Gastrocnemius medialis (tissue), 4 donors: ENCODE measurements at regions not wholly inside any gene's neighbourhood (a gene's known extent, or its start where the extent isn't known, plus 50 kb on each side); places are given as distances from the start of the nearest gene placed in this dataset.

Source experiments
- ATAC-seq, 2 donors: fragments of 150-250 bp; one replicate each; pipeline ENCODE4 v1.9.1; 2016
- DNase-seq, 2 donors: peaks; one replicate each; pipeline ENCODE4 v3.0.0-alpha.2; 2019
- H3K27ac ChIP-seq, 4 donors: fragments of 200-600 bp; sonication (generic); 1 replicate in 1 of 4; 2 replicates in 3 of 4; pipeline ENCODE4 v1.5.1; 2016 to 2018; ENCODE audit warnings: mild to moderate bottlenecking in 2 of 4, moderate library complexity in 1 of 4
- H3K27me3 ChIP-seq, 3 donors: fragments of 200-600 bp; sonication (generic) in 2 of 3; 1 replicate in 1 of 3; 2 replicates in 2 of 3; pipeline versions ENCODE4 v1.5.1 to v1.6.0; 2016 to 2019; ENCODE audit warnings: mild to moderate bottlenecking in 1 of 3, moderate library complexity in 1 of 3
- H3K36me3 ChIP-seq, 2 donors: fragments of 200-600 bp; sonication (generic) in 1 of 2; one replicate each; pipeline ENCODE4 v1.5.1; 2017 to 2018
- H3K4me1 ChIP-seq, 2 donors: fragments of 200-600 bp; sonication (generic) in 1 of 2; one replicate each; pipeline ENCODE4 v1.5.1; 2016 to 2017; ENCODE audit warnings: mild to moderate bottlenecking in 2 of 2
- H3K4me3 ChIP-seq, 4 donors: fragments of 200-600 bp; sonication (generic) in 3 of 4; 1 replicate in 1 of 4; 2 replicates in 3 of 4; pipeline ENCODE4 v1.5.1; 2016 to 2019; ENCODE audit warnings: mild to moderate bottlenecking in 2 of 4
- H3K9me3 ChIP-seq, 3 donors: fragments of 200-600 bp; sonication (generic) in 2 of 3; 1 replicate in 1 of 3; 2 replicates in 2 of 3; pipeline ENCODE4 v1.5.1; 2016 to 2019
- CTCF ChIP-seq, 5 experiments: fragments of 450-650 bp in 3 of 5; fragments of 200-600 bp in 2 of 5; sonication (generic) in 2 of 5; IDR thresholded peaks in 4 of 5; conservative IDR thresholded peaks in 1 of 5; 1 replicate in 4 of 5; 2 replicates in 1 of 5; pipeline ENCODE4 v1.5.1; 2016 to 2019; ENCODE audit warnings: antibody characterized with exemption in 5 of 5, mild to moderate bottlenecking in 3 of 5, moderate library complexity in 3 of 5
- POLR2A ChIP-seq, 2 donors: fragments of 450-650 bp; IDR thresholded peaks; one replicate each; pipeline ENCODE4 v1.6.1; 2017; ENCODE audit warnings: antibody characterized with exemption in 2 of 2, mild to moderate bottlenecking in 2 of 2, moderate library complexity in 2 of 2
- in situ Hi-C, 4 donors: fragments of 200-750 bp; cut with MboI; loops; one replicate each; pipeline versions ENCODE4 v1.15.0 to v1.8.0; 2017; ENCODE audit warnings: low sequenced_read_pairs in 4 of 4
- intact Hi-C: fragments of 100-400 bp; cut with DNase I; formaldehyde crosslinking; loops from one replicate; pipeline ENCODE4 v1.15.1; 2023; ENCODE audit warnings: low total_unique reads

GRCh38 chrX:79300856-79301255 is 66.3 kb downstream of the ITM2A start:
- Histone ChIP-seq H3K4me3 (no peak overlapping the region), H3K36me3 (no peaks in the 10 kb centered on the region), H3K27ac (no peak overlapping the region), H3K9me3 (no peaks in the 10 kb centered on the region), H3K27me3 (no peaks in the 10 kb centered on the region), H3K4me1 (no peaks in the 10 kb centered on the region)
- intact Hi-C loops (no loop called here), in situ Hi-C loops (no loop called here)
- ATAC-seq = no peak
- no peak for DNase-seq
- no peak for TF ChIP-seq POLR2A (IDR thresholded peaks at IDR 0.05)
- no peak for TF ChIP-seq CTCF (IDR thresholded peaks at IDR 0.05 in 4 of 5, conservative IDR thresholded peaks at IDR 0.05 in 1 of 5)

DNA sequence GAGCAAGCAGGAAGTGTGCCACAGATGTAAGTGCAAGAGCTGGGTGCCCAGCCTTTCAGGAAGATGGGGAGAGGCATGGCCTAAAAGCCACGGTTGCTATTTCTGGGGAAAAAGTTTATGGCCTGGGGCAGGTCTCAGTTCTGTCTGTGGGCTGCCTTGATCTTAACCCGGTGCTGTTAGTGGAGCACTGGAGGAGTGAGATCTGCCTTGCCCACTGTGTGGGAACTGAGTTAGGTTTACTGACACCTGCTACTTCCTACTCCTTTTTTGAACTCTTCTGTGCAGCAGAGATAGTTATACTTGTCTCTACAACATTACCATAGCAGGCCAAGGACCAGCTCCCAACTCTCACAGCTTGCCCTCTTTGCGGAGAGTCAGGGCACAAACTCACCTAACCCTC is 76.5 kb downstream of the ITM2A start:
- peaks cover 0 to 4% (median 0%) of the 10 kb centered on the region in 3 donors for H3K27me3 ChIP-seq
- H3K9me3 ChIP-seq = no peaks in the 10 kb centered on the region
- H3K4me1 ChIP-seq = no peaks in the 10 kb centered on the region
- intact Hi-C loops = no loop called here
- TF ChIP-seq POLR2A (IDR thresholded peaks at IDR 0.05) = no peak
- TF ChIP-seq CTCF (IDR thresholded peaks at IDR 0.05 in 4 of 5, conservative IDR thresholded peaks at IDR 0.05 in 1 of 5) = no peak
- ATAC-seq = no peak
- no peak for DNase-seq
- no peaks in the 10 kb centered on the region for H3K36me3 ChIP-seq
- no peak overlapping the region for H3K4me3 ChIP-seq
- in situ Hi-C loops = no loop called here
- no peak overlapping the region for H3K27ac ChIP-seq

DNA sequence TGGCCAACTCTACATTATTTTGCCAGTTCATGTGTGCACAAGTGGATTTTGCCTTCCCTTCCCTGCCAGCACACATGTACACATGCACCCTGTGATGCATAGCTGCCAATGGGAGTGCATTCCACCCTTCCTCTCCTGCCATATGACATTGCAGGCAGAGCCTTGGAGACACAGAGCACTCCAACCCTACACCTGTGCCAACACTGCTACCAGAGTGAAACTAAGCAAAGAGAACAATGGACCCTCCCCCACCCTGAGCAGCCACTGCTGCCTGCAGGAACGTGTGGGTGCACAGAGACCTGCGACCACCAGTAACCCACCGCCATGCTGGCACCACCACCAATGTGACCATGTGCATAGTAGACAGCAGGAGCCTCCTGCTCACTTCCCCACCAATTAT is 78.4 kb downstream of the ITM2A start:
- Histone ChIP-seq H3K9me3 (no peaks in the 10 kb centered on the region), H3K4me3 (no peak overlapping the region), H3K27me3 (peaks cover 0 to 4% (median 0%) of the 10 kb centered on the region in 3 donors), H3K4me1 (no peaks in the 10 kb centered on the region), H3K27ac (no peak overlapping the region), H3K36me3 (no peaks in the 10 kb centered on the region)
- in situ Hi-C loops = no loop called here
- DNase-seq (no peak), ATAC-seq (no peak)
- no peak for TF ChIP-seq POLR2A (IDR thresholded peaks at IDR 0.05)
- TF ChIP-seq CTCF (IDR thresholded peaks at IDR 0.05 in 4 of 5, conservative IDR thresholded peaks at IDR 0.05 in 1 of 5) = no peak
- intact Hi-C loops = no loop called here

- Histone ChIP-seq H3K27ac (no peak overlapping the region), H3K27me3 (peaks cover 0 to 4% (median 0%) of the 10 kb centered on the region in 3 donors), H3K9me3 (no peaks in the 10 kb centered on the region), H3K4me3 (no peak overlapping the region), H3K36me3 (no peaks in the 10 kb centered on the region), H3K4me1 (no peaks in the 10 kb centered on the region)
- intact Hi-C loops (no loop called here), in situ Hi-C loops (no loop called here)
- ATAC-seq (no peak), DNase-seq (no peak)
- TF ChIP-seq POLR2A (IDR thresholded peaks at IDR 0.05) (no peak), CTCF (IDR thresholded peaks at IDR 0.05 in 4 of 5, conservative IDR thresholded peaks at IDR 0.05 in 1 of 5) (no peak)
Observed at GRCh38 chrX:79287724-79288123, 79.4 kb downstream of the ITM2A start.

DNA sequence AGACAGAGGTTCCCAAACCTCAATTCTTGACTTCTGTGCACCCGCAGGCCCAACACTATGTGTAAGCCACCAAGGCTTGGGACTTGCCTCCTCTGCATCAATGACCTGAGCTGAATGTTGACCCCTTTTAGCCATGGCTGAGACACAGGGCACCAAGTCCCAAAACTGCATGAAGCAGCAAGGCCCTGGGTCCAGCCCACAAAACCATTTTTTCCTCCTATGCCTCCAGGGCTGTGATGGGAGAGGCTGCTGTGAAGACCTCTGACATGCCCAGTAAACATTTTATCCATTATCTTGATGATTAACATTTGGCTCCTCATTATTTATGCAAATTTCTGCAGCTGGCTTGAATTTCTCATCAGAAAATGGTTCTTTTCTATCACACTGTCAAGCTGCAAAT is 85.4 kb downstream of the ITM2A start:
- ATAC-seq = no peak

More for the DNA sequence above, 85.4 kb downstream of the ITM2A start:
- Histone ChIP-seq H3K27me3 (peaks cover 0 to under 1% (median 0%) of the 10 kb centered on the region in 3 donors), H3K4me3 (no peak overlapping the region), H3K9me3 (no peaks in the 10 kb centered on the region), H3K36me3 (no peaks in the 10 kb centered on the region), H3K4me1 (no peaks in the 10 kb centered on the region), H3K27ac (no peak overlapping the region)
- TF ChIP-seq POLR2A (IDR thresholded peaks at IDR 0.05) (no peak), CTCF (IDR thresholded peaks at IDR 0.05 in 4 of 5, conservative IDR thresholded peaks at IDR 0.05 in 1 of 5) (no peak)
- in situ Hi-C loops = no loop called here
- no peak for DNase-seq
- intact Hi-C loops = no loop called here
